GM18511 (cell line): ENCODE measurements at regions not wholly inside any gene's neighbourhood (a gene's known extent, or its start where the extent isn't known, plus 50 kb on each side); places are given as distances from the start of the nearest gene placed in this dataset.

Experiments
- ATAC-seq: cut with Tn5 transposase; IDR thresholded peaks from one replicate; pipeline ENCODE4 v1.9.1; 2021; ENCODE audit warnings: mild to moderate bottlenecking, moderate library complexity; ENCODE audit not compliant: unreplicated experiment

DNA sequence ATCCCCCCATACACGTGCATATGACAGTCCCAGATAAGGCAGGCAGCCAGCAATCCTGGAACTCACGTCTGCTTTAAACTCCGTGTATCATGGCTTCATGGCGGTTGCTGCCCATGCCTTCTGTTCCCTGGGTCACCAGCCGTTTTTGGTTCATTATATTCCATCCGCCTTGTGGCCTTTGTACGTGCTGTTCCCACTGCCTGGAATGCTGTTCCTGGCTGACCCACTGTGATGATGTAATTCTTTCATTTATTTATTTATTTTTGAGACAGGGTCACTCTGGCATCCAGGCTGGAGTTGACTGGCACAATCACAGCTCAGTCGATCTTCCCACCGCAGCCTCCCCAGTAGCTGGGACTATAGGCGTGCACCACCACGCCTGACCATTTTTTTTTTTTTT is 136.7 kb upstream of the GSE1 start:
- ATAC-seq: no peak

DNA sequence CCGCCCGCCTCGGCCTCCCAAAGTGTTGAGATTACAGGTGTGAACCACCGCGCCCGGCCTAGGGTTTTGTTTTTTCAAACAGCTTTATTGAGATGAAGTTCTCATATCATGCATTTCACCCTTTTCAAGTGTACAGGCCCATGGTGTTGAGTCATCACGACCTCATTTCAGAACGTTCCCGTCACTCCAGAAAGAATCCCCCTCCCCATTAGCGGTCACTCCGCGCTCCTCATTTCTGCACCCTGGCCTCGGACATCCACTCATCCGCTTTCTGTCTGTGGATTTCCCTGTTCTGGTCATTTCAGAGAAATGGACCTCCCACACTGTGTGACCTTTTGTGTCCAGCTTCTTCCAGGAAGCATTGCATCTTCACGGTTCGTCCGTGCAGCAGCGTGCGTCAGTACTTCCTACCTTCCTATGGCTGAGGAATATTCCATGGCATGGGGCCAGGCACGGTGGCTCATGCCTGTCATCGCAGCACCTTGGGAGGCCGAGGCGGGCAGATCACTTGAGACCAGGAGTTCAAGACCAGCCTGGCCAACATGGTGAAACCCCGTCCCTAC is 135.2 kb upstream of the GSE1 start:
- ATAC-seq: no peak

DNA sequence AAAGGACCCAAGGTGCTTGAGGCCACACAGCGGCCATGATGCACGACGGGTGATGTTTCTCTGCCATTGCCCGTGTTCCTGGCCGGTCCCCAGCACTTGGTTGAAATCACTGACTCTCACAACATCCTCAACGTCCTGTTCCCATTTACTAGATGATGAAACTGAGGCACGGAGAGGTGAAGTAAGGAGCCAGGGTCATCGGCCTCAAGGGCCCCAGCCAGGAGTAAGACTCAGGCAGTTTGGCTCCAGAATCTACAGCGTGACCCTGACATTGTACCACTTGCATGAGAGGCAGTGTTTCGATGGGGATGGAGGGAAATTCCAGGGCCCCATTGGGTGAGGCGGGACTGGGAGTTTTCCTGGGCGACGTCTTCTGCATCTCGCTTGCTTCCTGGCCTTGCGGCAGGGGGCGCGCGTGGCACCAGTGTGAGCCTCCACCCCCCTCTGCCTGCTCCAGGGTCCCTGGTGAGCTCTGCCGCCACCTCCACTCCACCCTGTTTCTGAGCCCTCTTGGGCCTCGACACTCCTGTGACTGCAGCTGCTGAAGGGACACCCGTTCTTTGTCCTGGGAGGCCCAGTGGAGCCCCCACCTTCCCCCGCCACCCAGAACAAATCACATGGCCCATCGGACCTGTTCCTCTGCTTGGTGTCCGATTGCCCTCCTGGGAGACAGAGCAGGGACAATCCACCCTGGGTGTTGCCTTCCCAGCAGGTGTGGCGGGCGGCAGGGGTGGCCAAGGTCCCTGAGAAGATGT is 133.0 kb upstream of the GSE1 start:
- ATAC-seq: no peak

DNA sequence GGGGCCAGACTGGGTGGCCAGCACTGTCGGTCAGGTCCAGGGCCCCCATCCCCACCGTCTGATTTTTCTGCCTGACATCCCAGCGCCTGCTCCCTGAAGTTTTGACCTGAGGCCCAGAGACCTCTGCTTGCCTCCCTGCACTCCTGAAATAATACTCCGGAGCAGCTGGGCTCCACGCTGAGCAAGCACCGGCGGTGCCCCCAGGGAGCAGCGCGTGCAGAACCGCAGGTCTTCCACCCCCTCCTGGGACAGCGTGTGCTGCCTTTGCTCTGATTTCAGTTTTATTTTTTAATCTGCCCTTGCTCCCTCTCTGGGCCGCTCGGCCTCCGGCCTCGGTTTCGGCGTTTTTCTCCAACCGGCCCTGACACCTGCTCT is 132.4 kb upstream of the GSE1 start:
- no peak for ATAC-seq

DNA sequence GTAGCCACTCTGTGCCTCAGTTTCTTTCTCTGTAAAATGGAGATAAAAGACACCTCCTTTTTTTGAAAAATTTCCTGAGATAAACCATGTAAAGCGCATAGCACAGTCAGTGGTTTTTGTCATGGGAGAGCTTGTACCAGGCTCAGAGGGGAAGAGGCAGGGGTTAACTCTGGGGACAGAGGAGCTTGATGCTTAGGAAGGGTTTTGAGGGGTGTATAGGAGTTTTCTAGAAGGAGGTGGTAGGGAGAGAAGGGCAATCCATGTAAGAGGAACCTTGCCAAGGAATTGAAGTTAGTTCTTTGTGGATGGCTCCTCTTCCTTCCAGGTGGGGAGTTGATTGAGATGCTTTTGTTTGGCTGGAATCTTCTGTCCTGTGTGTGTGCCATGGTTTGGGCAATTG is 131.9 kb upstream of the GSE1 start:
- no peak for ATAC-seq

DNA sequence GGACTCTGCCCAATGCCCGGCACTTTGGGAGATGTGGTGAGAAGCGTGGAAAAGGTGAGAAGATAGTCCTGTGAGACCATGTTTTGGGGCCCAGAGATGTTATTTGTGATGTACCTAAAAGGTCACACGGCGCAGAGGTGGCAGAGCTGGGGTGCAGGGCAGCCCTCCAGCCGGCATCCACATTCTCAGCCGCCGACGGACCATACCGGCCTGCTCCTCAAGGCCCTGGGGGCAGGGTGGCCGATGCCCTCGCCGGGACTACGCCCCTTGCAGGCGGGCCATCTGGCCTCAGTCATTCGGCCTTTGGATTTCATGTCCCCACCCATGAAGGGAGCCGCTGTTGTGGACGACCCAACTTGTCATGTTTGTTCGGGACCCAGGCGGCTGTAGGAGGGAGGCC is 131.4 kb upstream of the GSE1 start:
- no peak for ATAC-seq

DNA sequence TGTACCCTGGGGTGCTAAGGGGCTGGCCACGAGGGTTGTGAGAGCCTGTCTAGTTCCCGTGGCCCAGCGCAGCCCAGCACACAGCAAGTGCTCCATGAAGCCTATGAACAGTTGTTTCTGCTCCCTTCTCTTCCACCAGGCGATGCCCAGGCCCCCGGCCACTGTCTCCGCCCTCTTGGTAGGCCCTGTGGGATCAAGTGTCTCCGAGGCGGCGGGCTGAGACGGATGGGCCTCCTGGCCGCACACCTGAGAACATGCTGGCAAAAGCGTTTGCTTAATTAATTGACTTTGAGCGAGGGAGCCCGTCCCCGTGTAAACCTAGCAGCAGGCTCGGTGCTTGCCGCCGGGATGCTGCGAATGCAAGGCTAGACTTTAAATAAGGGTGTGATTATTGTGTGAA is 129.7 kb upstream of the GSE1 start:
- no peak for ATAC-seq

DNA sequence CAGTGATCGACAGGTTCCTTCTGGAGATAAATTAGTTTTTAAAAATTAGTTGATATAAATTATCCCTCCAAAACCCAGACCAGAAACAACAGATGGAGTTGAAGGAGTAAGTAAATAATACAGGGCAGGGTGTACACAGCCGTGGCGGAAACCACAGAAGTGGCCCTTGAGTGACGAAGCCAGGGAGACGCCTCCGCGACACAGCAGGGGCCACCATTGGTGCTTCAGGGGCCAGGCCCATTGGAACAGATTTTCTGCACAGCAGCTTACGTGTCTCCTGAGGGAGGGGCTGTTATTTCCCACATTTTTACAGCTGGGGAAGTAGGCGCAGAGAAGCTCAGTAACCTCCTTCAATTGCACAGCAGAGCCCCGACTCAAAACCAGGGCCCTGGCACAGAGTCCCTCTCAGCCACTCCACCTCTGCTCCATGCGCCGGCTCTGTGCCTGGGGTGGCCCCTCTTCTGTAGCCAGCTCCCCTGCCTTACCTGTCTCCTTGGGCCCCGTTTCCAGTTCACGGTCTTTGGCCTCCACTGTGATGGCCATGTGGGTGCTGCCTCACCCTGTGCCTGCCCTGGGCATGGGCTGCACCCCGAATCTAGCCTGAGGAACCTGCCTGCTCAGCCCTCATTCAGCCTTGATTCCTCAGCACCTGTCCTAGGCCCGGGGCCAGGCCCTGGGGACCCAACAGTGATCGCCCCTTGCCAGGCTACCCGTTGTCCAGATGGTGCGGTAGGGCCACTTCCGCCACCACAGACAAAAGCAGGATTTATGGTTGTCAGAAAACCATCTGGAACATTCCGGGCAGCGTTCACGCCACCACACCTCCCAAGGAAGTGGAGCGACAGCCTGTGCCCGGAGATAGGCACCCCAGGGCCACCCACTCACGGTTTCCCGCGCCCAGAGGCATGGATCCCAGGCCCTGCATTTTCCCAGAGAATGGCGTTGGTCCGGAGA is 128.5 kb upstream of the GSE1 start:
- ATAC-seq: no peak

DNA sequence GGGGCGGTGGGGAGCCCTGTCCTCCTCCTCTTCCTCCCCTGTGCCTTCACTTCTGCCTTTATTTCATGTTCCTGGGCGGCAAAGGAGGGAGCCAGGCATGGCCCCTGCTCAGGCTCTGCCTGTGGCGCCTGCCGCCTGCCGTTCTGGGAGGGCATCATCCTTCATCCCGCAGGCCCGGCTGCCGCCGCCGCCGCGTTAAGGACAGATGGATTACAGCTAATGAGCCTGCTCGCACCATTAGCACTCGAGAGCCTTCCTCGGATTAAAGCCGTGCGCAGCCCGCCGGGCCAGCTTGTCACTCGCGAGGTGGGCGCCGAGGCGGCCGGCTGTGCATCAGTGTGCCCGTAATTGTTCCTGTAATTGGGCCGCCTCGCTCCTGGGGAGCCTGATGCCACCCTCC is 127.7 kb upstream of the GSE1 start:
- ATAC-seq: no peak

DNA sequence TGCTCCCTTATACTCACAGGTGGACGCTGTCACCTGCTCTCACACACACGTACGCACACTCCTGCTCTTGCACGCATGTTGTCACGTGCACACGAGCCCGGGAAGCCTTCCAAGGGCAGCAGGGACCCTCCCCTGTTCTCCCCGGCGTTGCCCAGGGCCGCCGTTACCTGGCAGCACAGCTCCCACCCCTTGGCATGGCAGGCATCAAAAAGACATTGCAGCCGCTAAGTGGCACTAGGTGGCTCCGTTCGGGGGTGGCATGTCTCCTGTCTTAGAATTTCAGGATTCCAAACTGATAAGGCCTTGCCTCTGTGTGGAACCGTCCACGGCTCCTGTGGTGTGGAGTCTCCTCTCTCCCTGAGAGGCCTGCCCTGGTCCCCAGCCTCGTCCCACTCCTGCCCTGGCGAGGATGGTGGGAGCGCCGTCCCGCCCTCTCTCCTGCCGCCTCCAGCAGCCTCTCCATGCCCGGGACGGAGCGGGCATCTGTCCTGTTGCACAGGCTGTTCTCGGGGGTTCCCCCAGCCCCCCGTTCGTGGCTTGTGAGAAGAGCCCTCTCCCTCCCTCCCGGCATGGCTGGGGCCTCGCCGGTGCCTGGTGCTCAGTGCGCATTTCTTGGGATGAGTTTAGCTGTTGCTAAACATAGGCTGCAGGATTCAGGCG is 126.7 kb upstream of the GSE1 start:
- ATAC-seq: no peak

DNA sequence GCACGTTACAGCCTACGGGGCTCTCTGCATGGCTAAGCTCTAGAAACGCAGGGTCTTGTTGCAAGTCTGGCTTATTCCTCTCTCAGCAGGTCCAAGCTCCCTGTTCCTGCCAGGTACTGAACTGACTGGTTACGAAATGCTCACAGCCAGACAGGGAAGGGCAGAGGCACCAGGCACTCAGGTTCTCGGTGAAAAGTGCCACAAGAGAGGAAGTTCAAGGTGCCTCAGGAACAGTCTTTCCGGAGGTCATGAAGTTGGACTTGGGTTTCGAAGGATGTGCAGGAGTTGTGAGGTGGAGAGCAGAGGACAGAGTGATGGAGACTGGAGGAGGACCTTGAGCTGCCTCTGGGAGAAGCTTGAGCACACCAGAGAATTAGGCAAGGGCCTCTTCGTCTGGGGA is 124.7 kb upstream of the GSE1 start:
- no peak for ATAC-seq

DNA sequence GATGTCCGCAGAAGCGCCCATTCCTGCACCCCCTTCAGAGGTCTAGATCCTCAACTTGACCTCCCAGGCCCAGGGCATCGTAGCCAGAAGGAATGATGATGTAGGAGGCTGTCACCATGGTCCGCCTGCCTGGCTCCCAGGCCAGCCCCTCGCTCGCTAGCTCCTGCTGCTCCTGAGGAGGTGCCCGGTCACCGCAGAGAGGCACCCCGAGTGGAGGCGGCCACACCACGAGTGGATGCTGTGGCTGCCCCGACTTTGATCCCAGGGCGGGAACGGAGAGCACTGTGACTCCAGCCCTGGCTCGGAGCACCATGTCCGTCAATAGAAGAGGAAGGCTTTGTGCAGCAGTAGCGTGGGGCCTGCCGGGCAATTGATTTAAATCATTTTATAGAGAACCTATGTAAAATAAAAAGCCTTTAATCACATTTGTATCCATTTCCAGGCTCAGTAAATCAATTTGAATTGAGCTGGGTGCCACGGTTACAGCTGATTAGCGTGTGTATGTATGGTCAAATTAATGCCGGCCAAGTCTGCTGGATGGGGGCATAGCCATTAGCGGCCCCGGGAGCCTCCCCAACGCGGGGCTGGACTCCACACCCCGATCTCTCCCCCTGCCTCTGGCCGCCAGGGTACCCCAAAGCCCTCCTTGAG is 122.6 kb upstream of the GSE1 start:
- no peak for ATAC-seq

DNA sequence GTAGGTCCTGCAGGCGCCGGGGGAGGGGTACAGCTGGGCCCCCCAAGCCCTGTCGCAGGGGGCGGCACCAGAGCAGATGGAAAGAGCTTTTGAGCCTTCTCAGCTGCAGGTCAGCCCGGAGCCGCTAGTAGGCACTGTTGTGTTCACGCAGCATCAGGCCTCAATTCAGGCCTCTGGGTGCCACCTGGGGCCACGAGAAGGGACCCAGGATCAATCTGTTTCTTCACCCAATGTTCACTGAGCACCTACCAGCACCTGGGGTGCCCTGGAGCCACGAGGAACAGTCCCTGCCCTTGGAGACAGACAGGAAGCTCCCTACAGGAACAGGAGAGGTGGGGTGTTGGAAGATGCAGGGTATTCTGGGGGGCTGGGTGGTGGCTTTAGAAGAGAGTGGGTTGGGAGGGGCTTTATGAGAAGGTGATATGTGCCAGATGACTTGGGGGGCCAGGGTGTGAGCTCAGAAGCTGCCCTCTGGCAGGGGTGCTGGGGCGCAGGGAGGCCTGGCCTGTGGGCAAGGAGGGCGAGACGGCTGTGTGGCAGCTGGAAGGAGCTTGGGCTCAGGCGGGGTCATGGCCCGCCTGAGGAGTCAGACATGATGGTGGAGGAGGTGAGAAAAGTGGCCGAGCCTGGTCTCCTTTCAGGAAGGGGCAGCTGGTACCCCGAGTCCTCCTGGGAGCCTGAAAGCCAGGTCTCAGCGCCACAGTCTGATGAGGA is 121.9 kb upstream of the GSE1 start:
- no peak for ATAC-seq

DNA sequence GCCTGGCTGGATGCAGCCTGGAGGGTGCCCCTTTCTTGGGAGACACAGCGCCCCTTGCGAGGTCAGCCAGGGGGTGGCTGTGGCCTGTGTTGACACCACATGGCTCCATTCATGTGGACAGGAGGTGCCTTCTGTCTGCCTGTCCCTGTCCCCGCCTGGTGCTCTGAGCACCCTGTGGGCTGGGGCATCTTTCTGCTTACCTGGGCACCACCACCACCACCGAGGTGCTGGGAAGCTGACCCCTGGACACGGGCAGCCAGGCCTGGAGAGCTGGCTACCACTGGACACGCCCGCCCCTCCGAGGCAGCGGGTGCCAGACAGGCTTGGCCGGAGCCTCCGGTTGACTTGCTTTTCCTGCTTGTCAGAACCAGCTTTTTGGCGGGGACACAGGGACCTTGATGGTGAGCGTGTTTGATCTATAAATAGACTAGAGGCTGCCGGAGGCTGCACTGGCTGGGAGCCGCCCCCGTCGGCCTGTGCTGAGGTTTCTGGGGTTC is 121.3 kb upstream of the GSE1 start:
- ATAC-seq: no peak

DNA sequence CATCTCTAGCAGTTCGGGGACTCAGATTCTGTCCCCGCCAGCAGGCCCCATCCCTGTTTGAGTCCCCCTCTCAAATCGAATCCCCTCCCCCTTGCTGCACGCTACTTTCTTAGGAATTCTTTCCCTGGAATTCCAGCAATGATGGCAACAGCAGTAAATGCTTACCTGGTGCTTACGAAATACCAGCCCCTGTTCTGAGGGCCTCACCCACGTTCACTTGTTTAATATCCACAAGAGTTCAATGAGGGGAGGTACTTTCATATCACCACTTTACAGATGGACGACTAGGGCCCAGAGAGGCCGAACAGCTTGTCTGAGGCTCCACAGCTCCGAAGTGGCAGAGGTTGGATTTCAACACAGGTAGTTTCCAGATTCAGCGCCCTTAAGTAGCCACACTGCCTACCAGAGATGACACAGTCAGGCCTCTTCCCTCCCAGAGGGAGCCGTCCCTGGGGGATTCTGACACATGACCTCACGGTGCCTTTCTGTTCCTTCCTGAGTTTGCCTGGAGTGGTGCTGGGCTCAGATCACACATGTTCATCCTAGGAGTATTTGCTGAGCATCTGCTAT is 120.7 kb upstream of the GSE1 start:
- ATAC-seq: no peak

DNA sequence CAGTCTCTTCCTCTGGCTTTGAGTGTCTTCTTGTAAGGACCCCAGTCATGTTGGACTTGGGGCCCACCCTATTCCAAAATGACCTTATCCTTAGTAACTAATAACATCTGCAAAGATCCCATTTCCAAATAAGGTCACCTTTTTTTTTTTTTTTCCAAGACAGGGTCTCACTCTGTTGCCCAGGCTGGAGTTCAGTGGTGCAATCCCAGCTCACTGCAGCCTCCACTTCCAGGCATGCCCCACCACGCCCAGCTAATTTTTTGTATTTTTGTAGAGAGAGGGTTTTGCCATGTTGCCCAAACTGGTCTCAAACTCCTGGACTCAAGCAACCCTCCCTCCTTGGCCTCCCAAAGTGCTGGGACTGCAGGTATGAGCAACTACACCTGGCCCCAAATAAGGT is 118.8 kb upstream of the GSE1 start:
- ATAC-seq: no peak

DNA sequence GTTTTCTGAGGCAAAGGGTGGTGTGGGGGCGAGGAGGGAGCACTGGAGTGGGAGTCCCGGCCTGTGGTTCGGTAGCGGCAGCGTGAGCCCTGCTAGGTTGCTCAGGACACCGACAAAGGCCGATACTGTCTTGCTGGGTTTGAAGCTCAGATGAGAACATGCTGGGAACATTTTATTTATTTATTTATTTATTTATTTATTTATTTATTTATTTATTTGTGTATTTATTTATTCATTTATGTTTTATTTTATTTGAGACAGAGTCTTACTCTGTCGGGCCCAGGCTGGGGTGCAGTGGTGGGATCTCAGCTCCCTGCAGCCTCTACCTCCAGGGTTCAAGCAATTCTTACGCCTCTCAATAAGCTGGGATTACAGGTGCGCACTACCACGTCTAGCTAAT is 117.9 kb upstream of the GSE1 start:
- no peak for ATAC-seq

DNA sequence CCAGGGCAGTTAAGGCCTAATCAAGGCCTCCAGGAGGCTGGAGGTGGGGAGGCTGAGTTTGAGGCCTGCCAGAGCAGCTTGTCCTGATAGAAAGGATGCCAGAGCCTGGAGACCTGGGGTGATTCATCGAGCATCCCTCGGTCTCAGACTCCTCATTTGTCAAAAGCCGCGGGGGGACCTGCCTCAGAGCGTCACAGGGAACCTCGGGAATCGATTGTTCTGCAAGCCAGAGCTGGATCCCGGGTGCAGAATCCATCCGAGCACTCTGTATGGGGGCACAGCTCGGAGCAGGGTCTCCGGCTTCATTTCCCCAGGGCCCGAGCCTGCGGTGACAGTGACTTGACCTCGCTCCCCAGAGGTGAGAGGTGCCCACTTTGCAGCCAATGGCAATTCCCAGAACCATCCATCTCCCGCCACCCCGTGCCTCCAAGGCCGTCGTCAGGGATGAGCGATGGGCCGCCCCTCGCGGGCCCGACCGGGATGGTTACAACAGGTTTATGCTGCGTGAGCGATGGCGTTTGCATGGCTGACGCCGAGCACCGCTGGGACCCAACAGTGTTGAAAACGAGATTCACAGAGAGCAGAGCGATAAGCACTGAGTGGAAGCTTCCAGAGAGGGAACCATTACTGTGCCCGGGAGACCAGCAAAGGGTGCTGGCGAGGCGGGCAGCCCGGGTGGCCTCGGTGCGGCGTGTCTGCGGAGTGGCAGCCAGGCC is 117.1 kb upstream of the GSE1 start:
- no peak for ATAC-seq

DNA sequence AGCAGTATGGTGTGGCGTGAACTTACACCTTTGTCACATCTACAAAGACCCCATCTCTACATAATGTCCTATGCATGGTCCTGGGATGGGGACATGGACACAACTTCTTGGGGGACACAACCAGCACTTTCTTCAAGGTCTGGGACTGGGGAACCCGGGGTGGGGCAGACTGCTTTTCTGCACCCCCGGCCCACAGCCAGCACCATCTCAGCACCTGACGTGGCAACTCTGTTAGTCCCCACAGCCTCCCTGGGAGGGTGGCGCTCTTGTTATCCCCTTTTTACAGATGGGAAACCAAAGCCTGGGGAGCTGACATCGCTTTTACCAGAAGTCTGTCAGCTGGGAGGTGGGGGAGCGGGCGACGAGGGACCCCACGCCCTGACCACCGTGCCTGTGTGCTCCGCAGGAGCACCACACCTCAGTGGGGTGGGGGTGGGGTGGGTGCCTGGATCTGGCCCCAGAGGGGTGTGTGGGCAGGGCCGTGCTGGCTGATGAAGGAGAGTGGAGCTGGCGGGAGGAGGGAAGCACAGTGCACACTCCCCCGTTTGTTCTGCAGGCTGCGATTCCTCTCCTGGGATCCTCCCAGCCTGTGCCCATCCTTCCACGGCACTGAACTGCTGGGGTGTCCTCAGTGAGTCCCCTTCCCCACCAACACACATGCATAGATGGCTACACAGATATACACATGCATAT is 115.4 kb upstream of the GSE1 start:
- ATAC-seq: no peak
